OCI-LY1 (cell line): ENCODE measurements at regions not wholly inside any gene's neighbourhood (a gene's known extent, or its start where the extent isn't known, plus 50 kb on each side); places are given as distances from the start of the nearest gene placed in this dataset.

Experiments used
- CTCF ChIP-seq: fragments of 200-600 bp; sonication (generic), shearing (Covaris generic); IDR thresholded peaks from 2 replicates; pipeline ENCODE4 v1.5.1; 2017; ENCODE audit warnings: mild to moderate bottlenecking, antibody characterized with exemption, low read length, moderate library complexity, mixed read lengths
- EZH2 ChIP-seq: fragments of 200-600 bp; sonication (generic), shearing (Covaris generic); IDR thresholded peaks from 2 replicates; pipeline ENCODE4 v1.8.0; 2017; ENCODE audit warnings: borderline replicate concordance, mixed run types, mild to moderate bottlenecking, antibody characterized with exemption, low read length, moderate library complexity, mixed read lengths

DNA sequence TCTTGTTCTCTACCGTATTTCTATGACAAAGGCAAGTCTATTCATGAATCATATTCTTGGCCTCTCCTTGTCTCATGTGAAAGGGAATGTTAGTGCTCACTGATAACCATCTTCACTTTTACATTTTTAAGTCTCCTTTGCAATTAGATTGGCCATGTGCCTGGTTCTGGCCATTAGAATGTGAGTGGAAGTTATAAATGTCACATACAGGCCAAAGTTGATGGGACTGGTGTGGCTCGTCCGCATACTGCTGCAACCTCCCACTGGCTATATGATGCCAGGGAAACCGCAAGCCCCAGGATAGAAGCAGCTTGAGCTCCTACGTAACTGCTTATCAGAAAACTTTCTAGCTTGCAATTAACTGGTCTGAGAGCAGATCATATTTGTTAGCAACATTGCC lies 86.1 kb downstream of the MAGEC1 start:
- TF ChIP-seq CTCF (no peak), EZH2 (no peak)
